Left cardiac atrium (tissue), 4 donors: ENCODE measurements at regions not wholly inside any gene's neighbourhood (a gene's known extent, or its start where the extent isn't known, plus 50 kb on each side); places are given as distances from the start of the nearest gene placed in this dataset.
"Not testable (repeated sequence)": the region's sequence is repeated elsewhere in the genome, so short reads cannot be mapped to it uniquely, and the experiment has no call there.

ENCODE experiments used
- ATAC-seq, 2 donors: fragments of 200-7000 bp; cut with Tn5 transposase; one replicate each; pipeline ENCODE4 v1.9.1; 2020; ENCODE audit warnings: mild to moderate bottlenecking in 2 of 2, moderate library complexity in 2 of 2
- DNase-seq: peaks from one replicate; pipeline ENCODE4 v3.0.0-alpha.2; 2020
- intact Hi-C, 2 donors: fragments of 100-400 bp; cut with DNase I; formaldehyde crosslinking; loops; one replicate each; pipeline versions ENCODE4 v1.14.1 to v1.15.1; 2022 to 2023
- donor health status: DM: no; HTN: yes; CAD: no.
- donor health status: DM: no; HTN: yes; CAD: no; lungs with severe emphysema.
- donor health status: DM: yes; HTN: yes; CAD: no.
- donor health status: Dilated cardiomyopathy.

DNA sequence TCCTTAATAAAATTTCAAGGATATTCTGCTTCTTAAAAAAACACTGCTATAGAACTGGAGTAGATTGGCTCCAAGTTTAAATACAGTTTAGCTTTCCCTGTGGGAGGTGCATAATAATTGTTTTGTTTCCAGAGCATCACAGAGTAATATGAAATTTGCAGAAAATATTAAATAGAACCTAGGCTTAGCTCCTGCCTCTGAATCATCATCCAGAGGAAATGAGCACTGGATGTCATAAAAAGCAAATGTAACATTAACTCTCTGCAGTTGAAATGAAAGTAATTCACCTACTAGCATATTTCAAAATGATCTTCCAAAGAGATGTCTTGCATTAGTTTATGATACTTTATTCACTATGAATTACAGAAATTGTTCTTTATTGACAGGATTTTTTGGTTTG is 769.8 kb downstream of the C12orf50 start:
- DNase-seq = no peak
- no peak for ATAC-seq
- intact Hi-C loops = no loop called here

DNA sequence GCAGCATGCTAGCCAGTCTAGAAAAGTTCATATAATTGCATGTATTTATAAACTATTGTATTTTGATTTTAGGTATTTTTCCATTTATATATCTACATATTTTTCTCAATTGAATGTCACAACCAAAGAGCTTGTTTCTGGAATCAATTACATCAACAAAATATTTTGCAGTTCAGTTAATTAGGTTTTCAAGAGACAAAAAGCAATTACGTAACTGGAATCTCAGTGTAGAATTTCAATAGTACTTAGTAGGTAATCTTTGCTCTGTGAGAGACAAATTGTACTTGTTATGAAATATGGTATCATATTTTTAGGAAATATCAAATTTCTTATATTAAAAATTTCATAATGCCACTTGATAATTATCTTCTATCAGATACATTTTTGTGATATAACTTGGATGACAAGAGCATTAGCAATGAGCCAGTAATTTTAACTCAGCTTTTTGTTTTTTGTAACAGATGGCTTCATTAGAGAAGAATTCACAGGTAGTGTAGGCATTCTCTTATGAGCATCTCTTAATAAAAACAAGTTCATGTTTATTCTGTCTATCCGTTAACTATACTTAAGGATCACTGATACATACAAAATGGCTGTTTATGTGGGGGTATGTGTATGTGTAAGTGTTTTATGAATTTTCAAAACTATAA is 774.7 kb downstream of the C12orf50 start:
- no peak for DNase-seq
- ATAC-seq = no peak
- intact Hi-C loops = no loop called here

GRCh38 chr12:87253157-87253556 is 776.0 kb downstream of the C12orf50 start:
- DNase-seq = no peak
- no peak for ATAC-seq
- intact Hi-C loops = no loop called here

- intact Hi-C loops = no loop called here
- ATAC-seq = no peak
- DNase-seq = no peak
Observed at GRCh38 chr12:87246726-87247125, 782.5 kb downstream of the C12orf50 start.

GRCh38 chr12:87238466-87238865 is 790.7 kb downstream of the C12orf50 start:
- ATAC-seq = no peak
- intact Hi-C loops = no loop called here

GRCh38 chr12:87234898-87235297 is 794.3 kb downstream of the C12orf50 start:
- DNase-seq = no peak
- intact Hi-C loops = no loop called here
- ATAC-seq = no peak

More at GRCh38 chr12:87238466-87238865, 790.7 kb downstream of the C12orf50 start:
- DNase-seq = no peak

DNA sequence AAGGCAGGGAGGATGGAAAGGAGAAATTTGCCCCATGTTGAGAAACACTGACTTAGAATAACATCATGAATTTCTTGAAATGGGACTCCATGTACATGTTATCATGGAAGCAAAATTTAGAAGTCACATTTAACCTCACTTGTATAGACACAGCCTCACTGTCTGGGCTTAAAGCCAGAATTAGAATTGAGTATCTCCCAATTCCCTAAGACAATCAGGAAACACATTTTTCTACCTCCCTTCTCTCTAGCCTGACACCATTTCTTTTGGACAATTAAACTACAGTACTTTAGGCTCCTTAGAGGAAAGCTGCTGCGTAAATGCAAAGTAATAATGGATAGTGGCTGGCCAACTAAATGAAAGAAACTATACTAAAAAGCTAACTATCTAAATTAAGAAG is 795.5 kb downstream of the C12orf50 start:
- ATAC-seq (peak in 1 of 2 donors; percentile 38), DNase-seq (no peak)
- intact Hi-C loops = no loop called here

GRCh38 chr12:87231818-87232217 is 797.4 kb downstream of the C12orf50 start:
- ATAC-seq = no peak
- intact Hi-C loops = no loop called here

DNA sequence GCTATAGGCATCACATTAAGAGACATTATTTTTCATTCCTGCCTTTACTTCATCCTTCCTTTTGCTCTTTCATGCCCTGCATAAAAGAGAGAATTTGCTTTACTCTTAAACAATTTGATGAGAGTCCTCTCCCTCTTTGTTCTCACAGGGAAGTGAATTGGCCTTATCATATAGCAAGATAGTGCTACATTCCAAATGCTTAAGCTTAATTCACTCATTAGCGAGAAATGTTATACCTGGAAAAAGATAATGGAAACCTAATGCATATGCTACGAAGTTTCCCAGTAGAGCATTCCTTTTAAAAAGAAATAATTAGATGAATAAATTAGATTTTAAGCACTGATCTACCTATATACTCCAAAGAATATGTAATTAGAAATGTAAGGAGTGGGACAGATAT is 798.8 kb downstream of the C12orf50 start:
- no peak for ATAC-seq
- intact Hi-C loops = no loop called here
- no peak for DNase-seq

More at GRCh38 chr12:87231818-87232217, 797.4 kb downstream of the C12orf50 start:
- DNase-seq = no peak

DNA sequence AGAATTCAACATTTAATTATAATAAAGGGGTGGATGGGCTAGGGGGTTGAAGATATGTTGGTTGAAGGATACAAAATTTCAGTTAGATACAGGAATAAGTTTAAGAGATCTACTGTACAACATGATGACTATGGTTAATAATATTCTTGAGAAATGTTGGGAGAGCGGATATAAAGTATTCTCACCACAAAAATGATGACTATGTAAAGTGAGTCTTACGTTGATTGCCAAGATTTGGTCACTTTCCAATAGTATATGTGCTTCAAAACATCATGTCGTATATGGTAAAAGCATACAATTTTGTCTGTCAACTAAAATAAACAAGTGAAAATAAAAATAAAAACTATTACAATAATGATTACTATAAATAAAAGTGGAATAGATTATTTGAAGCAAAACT is 802.0 kb downstream of the C12orf50 start:
- intact Hi-C loops = no loop called here
- no peak for ATAC-seq
- no peak for DNase-seq

GRCh38 chr12:87217491-87217890 is 811.7 kb downstream of the C12orf50 start:
- DNase-seq (no peak), ATAC-seq (no peak)
- intact Hi-C loops = no loop called here

- DNase-seq (no peak), ATAC-seq (peak; percentile 71 to 75)
- intact Hi-C loops = no loop called here
Observed at GRCh38 chr12:87216436-87216835, 812.8 kb downstream of the C12orf50 start.

- DNase-seq (no peak), ATAC-seq (peak in 1 of 2 donors; percentile 24)
- intact Hi-C loops = no loop called here
Observed at GRCh38 chr12:87202189-87202588, 827.0 kb downstream of the C12orf50 start.

DNA sequence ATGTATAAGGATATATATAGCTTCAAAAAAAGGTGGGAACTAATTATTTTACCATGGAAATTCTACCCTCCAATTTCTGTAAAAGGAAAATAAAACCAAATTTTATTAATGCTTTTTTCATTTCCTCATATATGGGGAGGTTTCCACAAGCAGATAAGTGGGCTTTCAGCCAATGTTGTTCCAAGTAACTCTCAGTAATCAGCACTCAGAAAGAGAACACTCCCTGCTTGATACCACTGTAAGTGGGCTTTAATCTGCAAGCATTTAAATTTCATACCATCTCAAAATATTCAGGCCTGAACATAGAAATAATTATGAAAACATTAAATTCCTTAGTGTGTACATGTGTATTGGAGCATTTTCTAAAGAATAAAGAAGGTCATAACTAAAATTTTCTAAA is 827.6 kb downstream of the C12orf50 start:
- DNase-seq (no peak), ATAC-seq (peak in 1 of 2 donors; percentile 71)
- intact Hi-C loops = no loop called here

GRCh38 chr12:87200289-87200979 is 828.8 kb downstream of the C12orf50 start:
- DNase-seq (no peak), ATAC-seq (no peak)
- intact Hi-C loops = no loop called here

- no peak for DNase-seq
- ATAC-seq = no peak
- intact Hi-C loops = no loop called here
Observed at GRCh38 chr12:87198181-87198580, 831.0 kb downstream of the C12orf50 start.

- DNase-seq (no peak), ATAC-seq (no peak)
- intact Hi-C loops = no loop called here
Observed at GRCh38 chr12:87196321-87196720, 832.9 kb downstream of the C12orf50 start.

- intact Hi-C loops, DNase-seq, ATAC-seq: not testable (repeated sequence)
Observed at GRCh38 chr12:87194389-87194788, 834.8 kb downstream of the C12orf50 start.

- intact Hi-C loops = no loop called here
Observed at GRCh38 chr12:87185367-87185766, 843.8 kb downstream of the C12orf50 start.

GRCh38 chr12:87182696-87183233 is 846.4 kb downstream of the C12orf50 start:
- DNase-seq (no peak), ATAC-seq (no peak)
- intact Hi-C loops = no loop called here

More at GRCh38 chr12:87185367-87185766, 843.8 kb downstream of the C12orf50 start:
- DNase-seq (no peak), ATAC-seq (no peak)

DNA sequence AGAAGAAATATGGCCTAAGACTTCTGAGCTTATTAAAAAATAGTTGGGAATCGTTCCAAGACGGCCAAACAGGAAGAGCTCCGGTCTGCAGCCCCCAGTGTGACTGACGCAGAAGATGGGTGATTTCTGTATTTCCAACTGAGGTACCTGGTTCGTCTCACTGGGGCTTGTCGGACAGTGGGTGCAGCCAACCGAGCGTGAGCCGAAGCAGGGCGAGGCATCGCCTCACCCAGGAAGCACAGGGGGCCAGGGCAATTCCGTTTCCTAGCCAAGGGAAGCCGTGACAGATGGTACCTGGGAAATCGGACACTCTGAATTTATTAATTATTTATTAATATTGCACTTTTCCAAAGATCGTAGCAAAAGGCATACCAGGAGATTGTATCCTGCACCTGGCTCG is 857.8 kb downstream of the C12orf50 start:
- intact Hi-C loops = no loop called here
- no peak for DNase-seq

More for the DNA sequence above, 857.8 kb downstream of the C12orf50 start:
- no peak for ATAC-seq
